ENCODE measurements at regions not wholly inside any gene's neighbourhood (a gene's known extent, or its start where the extent isn't known, plus 50 kb on each side); places are given as distances from the start of the nearest gene placed in this dataset.

- DNase-seq (ENCODE audit: low read depth, low spot score) = no peak
- TF ChIP-seq CTCF (IDR thresholded peaks at IDR 0.05; ENCODE audit: low read depth, low read length) = no peak
- POLR2A ChIA-PET = interaction anchor here (1.1 kb wide), 1 partner anchor 133 kb away, joined by 3 read pairs; no protein-coding TSS in a partner anchor
Observed at GRCh38 chrX:69028006-69028760, 137.1 kb downstream of the PJA1 start.

DNA sequence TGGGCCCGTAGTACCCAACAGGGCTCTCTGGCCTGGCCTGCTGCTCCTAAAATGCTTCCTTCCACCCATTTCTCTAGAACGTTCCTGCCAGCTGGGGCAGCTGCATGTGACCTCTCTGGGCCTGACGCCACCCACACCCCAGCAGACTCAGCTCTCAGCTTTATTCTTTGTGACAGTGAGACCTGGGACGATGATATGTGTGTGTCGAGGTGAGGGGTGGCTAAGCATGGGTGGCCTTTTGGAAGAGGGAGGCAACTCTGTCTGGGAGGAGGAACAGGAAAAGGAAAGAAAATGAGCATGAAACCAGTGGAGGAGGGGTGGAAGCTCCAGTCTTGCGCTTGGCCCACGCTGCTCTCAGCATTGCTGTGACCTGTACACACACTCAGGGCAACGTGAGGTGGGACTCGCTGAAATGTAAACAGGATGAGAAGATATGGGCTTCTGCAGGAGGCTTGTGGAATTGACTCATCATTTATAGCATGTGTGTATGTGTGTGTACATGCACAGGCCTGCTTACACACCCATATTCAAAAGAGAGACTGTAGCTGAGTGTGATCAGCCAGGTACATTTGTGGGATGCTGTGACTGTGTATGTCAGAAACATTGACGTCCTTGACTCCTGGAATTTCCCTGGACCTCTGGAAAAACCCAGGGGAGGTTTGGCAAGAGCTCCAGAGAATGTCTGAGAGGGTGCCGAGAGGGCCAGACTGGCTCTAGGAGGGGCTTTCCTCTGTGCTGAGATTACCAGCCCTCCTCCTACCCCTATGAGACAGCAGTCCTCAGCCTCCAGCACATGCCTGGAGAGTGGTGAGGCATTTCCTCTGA, 137.9 kb downstream of the PJA1 start:
- Histone ChIP-seq H3K9me3 (ENCODE audit: control insufficient read depth, insufficient read depth, low read length) (no peaks in the 10 kb centered on the region), H3K4me3 (ENCODE audit: low read depth, low read length) (no peak overlapping the region), H3K27me3 (ENCODE audit: control insufficient read depth, insufficient read depth, low read length) (no peaks in the 10 kb centered on the region), H3K27ac (ENCODE audit: low read depth, low read length) (peak overlapping the region; percentile 86)
- ChIA-PET CTCF (no interaction called here), POLR2A (interaction anchor here (1.1 kb wide), 1 partner anchor 132 kb away, joined by 3 read pairs; no protein-coding TSS in a partner anchor)
- DNase-seq (ENCODE audit: low read depth, low spot score) = peak; percentile 61
- no peak for TF ChIP-seq CTCF (IDR thresholded peaks at IDR 0.05; ENCODE audit: low read depth, low read length)

More at GRCh38 chrX:69028006-69028760, 137.1 kb downstream of the PJA1 start:
- CTCF ChIA-PET = no interaction called here
- H3K4me3 ChIP-seq (ENCODE audit: low read depth, low read length) = no peak overlapping the region
- no peaks in the 10 kb centered on the region for H3K27me3 ChIP-seq (ENCODE audit: control insufficient read depth, insufficient read depth, low read length)
- H3K27ac ChIP-seq (ENCODE audit: low read depth, low read length) = peak overlapping the region; percentile 86
- no peaks in the 10 kb centered on the region for H3K9me3 ChIP-seq (ENCODE audit: control insufficient read depth, insufficient read depth, low read length)

GRCh38 chrX:69025802-69026301, 139.4 kb downstream of the PJA1 start:
- CTCF ChIA-PET = no interaction called here
- POLR2A ChIA-PET = interaction anchor here (0.6 to 1.7 kb wide), 2 partner anchors 99 to 197 kb away, joined by 3 to 6 read pairs; partner anchors contain the start of gene EFNB1
- Histone ChIP-seq H3K9me3 (ENCODE audit: control insufficient read depth, insufficient read depth, low read length) (no peaks in the 10 kb centered on the region), H3K27me3 (ENCODE audit: control insufficient read depth, insufficient read depth, low read length) (no peaks in the 10 kb centered on the region), H3K4me3 (ENCODE audit: low read depth, low read length) (no peak overlapping the region), H3K27ac (ENCODE audit: low read depth, low read length) (no peak overlapping the region)
- no peak for TF ChIP-seq CTCF (IDR thresholded peaks at IDR 0.05; ENCODE audit: low read depth, low read length)
- peak; percentile 20 for DNase-seq (ENCODE audit: low read depth, low spot score)

GRCh38 chrX:69024931-69025330, 140.3 kb downstream of the PJA1 start:
- DNase-seq (ENCODE audit: low read depth, low spot score) = peak; percentile 15
- POLR2A ChIA-PET = interaction anchor here (1.7 kb wide), 1 partner anchor 196 kb away, joined by 6 read pairs; the partner anchor contains the start of gene EFNB1

More at GRCh38 chrX:69024931-69025330, 140.3 kb downstream of the PJA1 start:
- no peak for TF ChIP-seq CTCF (IDR thresholded peaks at IDR 0.05; ENCODE audit: low read depth, low read length)
- Histone ChIP-seq H3K4me3 (ENCODE audit: low read depth, low read length) (no peak overlapping the region), H3K9me3 (ENCODE audit: control insufficient read depth, insufficient read depth, low read length) (no peaks in the 10 kb centered on the region), H3K27ac (ENCODE audit: low read depth, low read length) (no peak overlapping the region), H3K27me3 (ENCODE audit: control insufficient read depth, insufficient read depth, low read length) (no peaks in the 10 kb centered on the region)
- CTCF ChIA-PET = no interaction called here
